ENCODE measurements at regions not wholly inside any gene's neighbourhood (a gene's known extent, or its start where the extent isn't known, plus 50 kb on each side); places are given as distances from the start of the nearest gene placed in this dataset.

- no peak overlapping the region for H3K4me2 ChIP-seq (ENCODE audit: control insufficient read depth, extremely low read depth, insufficient read depth, low read depth, low read length)
- peaks cover 1% of the 10 kb centered on the region for H3K9me3 ChIP-seq (ENCODE audit: control insufficient read depth, low read depth, low read length)
- H3K9ac ChIP-seq (ENCODE audit: control insufficient read depth, extremely low read depth, insufficient read depth, low read length), result no peak overlapping the region
- TF ChIP-seq CTCF (optimal IDR thresholded peaks at IDR 0.05 in 1 of 3, IDR thresholded peaks at IDR 0.05 in 1 of 3, conservative IDR thresholded peaks at IDR 0.05 in 1 of 3; ENCODE audit: extremely low read depth in 1 of 3, insufficient read depth in 2 of 3, low read length in 3 of 3) (no peak), EZH2 (IDR thresholded peaks at IDR 0.05; ENCODE audit: low read length) (no peak)
- dilution Hi-C loops (cut with MboI; ENCODE audit: extremely low pct_ligation_motif_present, low sequenced_read_pairs), result no loop called here
- H3K4me1 ChIP-seq (ENCODE audit: control insufficient read depth, extremely low read depth, insufficient read depth, low read length), result no peaks in the 10 kb centered on the region
- FAIRE-seq, result no peak
- no peaks in the 10 kb centered on the region for H4K20me1 ChIP-seq (ENCODE audit: control insufficient read depth, extremely low read depth, insufficient read depth, low read length)
- no peaks in the 10 kb centered on the region for H3K36me3 ChIP-seq (ENCODE audit: control insufficient read depth in 2 of 2, extremely low read depth in 1 of 2, insufficient read depth in 2 of 2, low read length in 2 of 2)
- no peak overlapping the region for H3K4me3 ChIP-seq (ENCODE audit: control insufficient read depth in 2 of 3, extremely low read depth in 1 of 3, insufficient read depth in 2 of 3, low read depth in 1 of 3, low read length in 3 of 3)
- no peaks in the 10 kb centered on the region for H3K27me3 ChIP-seq (ENCODE audit: control insufficient read depth, extremely low read depth, insufficient read depth, low read length)
- H2AFZ ChIP-seq (ENCODE audit: control insufficient read depth, low read length), result no peak overlapping the region
- H3K9me1 ChIP-seq (ENCODE audit: control insufficient read depth, extremely low read depth, insufficient read depth, low read length), result no peaks in the 10 kb centered on the region
- no peak for DNase-seq (ENCODE audit: low read depth, low spot score)
- no peak overlapping the region for H3K27ac ChIP-seq (ENCODE audit: control insufficient read depth, insufficient read depth, low read length)
- no peaks in the 10 kb centered on the region for H3K79me2 ChIP-seq (ENCODE audit: control insufficient read depth, insufficient read depth, low read length)
Observed at GRCh38 chr12:76201316-76201715, 116.8 kb upstream of the NAP1L1 start.

GRCh38 chr12:76199808-76200207, 115.3 kb upstream of the NAP1L1 start:
- dilution Hi-C loops (cut with MboI; ENCODE audit: extremely low pct_ligation_motif_present, low sequenced_read_pairs), result no loop called here

More at GRCh38 chr12:76199808-76200207, 115.3 kb upstream of the NAP1L1 start:
- Histone ChIP-seq H3K9me1 (ENCODE audit: control insufficient read depth, extremely low read depth, insufficient read depth, low read length) (no peaks in the 10 kb centered on the region), H3K36me3 (ENCODE audit: control insufficient read depth in 2 of 2, extremely low read depth in 1 of 2, insufficient read depth in 2 of 2, low read length in 2 of 2) (no peaks in the 10 kb centered on the region), H3K79me2 (ENCODE audit: control insufficient read depth, insufficient read depth, low read length) (no peaks in the 10 kb centered on the region), H3K4me2 (ENCODE audit: control insufficient read depth, extremely low read depth, insufficient read depth, low read depth, low read length) (no peak overlapping the region), H3K27me3 (ENCODE audit: control insufficient read depth, extremely low read depth, insufficient read depth, low read length) (no peaks in the 10 kb centered on the region), H3K9ac (ENCODE audit: control insufficient read depth, extremely low read depth, insufficient read depth, low read length) (no peak overlapping the region), H3K4me1 (ENCODE audit: control insufficient read depth, extremely low read depth, insufficient read depth, low read length) (no peaks in the 10 kb centered on the region), H3K4me3 (ENCODE audit: control insufficient read depth in 2 of 3, extremely low read depth in 1 of 3, insufficient read depth in 2 of 3, low read depth in 1 of 3, low read length in 3 of 3) (no peak overlapping the region), H3K9me3 (ENCODE audit: control insufficient read depth, low read depth, low read length) (peaks cover 1% of the 10 kb centered on the region), H3K27ac (ENCODE audit: control insufficient read depth, insufficient read depth, low read length) (no peak overlapping the region), H2AFZ (ENCODE audit: control insufficient read depth, low read length) (no peak overlapping the region), H4K20me1 (ENCODE audit: control insufficient read depth, extremely low read depth, insufficient read depth, low read length) (no peaks in the 10 kb centered on the region)
- TF ChIP-seq CTCF (optimal IDR thresholded peaks at IDR 0.05 in 1 of 3, IDR thresholded peaks at IDR 0.05 in 1 of 3, conservative IDR thresholded peaks at IDR 0.05 in 1 of 3; ENCODE audit: extremely low read depth in 1 of 3, insufficient read depth in 2 of 3, low read length in 3 of 3), result no peak
- TF ChIP-seq EZH2 (IDR thresholded peaks at IDR 0.05; ENCODE audit: low read length), result no peak
- FAIRE-seq, result no peak
- DNase-seq (ENCODE audit: low read depth, low spot score), result no peak
